Body of pancreas (tissue), 4 donors: ENCODE measurements at regions not wholly inside any gene's neighbourhood (a gene's known extent, or its start where the extent isn't known, plus 50 kb on each side); places are given as distances from the start of the nearest gene placed in this dataset.

ENCODE experiments used
- POLR2A ChIP-seq, 3 donors: fragments of 450-650 bp; IDR thresholded peaks; one replicate each; pipeline ENCODE4 v1.6.1; 2016; ENCODE audit warnings: antibody characterized with exemption in 3 of 3, mild to moderate bottlenecking in 2 of 3
- TF ChIP-seq, protein P1 (sequence below), 7 experiments: fragments of 450-650 bp in 4 of 7; fragments of 200-600 bp in 3 of 7; sonication (generic) in 3 of 7; IDR thresholded peaks; one replicate each; pipeline ENCODE4 v1.5.1; 2016 to 2019; ENCODE audit warnings: antibody characterized with exemption in 7 of 7

DNA sequence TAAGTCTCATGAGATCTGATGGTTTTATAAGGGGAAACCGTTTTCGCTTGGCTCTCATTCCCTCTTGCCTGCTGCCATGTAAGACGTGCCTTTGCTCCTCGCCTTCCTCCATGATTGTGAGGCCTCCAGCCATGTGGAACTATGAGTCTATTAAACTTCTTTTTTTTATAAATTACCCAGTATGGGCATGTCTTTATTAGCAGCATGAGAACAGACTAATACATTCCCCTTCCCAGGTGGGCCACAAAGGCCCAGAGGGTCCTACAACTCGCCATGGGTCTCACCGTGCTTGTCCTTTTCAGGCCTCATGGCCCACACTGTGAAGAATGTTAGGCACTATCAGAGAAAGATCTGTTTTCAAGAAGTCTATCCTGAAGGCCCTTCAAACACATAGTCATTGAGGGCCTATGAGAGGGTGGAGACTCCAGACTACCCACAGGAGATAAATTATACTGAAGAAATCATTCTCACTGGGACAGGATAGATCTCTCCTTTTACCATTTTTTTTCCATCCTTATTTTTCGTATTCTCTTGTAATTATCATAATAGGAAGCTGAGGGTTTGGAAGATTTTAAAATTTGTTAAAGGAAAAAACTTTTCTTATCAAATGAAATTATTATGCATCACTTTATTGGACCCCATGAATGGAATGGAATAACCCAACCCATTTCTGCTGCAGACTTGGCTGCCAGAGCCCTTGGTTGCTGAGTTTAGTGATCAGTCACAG lies 57.2 kb upstream of the EPCAM start:
- TF ChIP-seq, protein P1, sequence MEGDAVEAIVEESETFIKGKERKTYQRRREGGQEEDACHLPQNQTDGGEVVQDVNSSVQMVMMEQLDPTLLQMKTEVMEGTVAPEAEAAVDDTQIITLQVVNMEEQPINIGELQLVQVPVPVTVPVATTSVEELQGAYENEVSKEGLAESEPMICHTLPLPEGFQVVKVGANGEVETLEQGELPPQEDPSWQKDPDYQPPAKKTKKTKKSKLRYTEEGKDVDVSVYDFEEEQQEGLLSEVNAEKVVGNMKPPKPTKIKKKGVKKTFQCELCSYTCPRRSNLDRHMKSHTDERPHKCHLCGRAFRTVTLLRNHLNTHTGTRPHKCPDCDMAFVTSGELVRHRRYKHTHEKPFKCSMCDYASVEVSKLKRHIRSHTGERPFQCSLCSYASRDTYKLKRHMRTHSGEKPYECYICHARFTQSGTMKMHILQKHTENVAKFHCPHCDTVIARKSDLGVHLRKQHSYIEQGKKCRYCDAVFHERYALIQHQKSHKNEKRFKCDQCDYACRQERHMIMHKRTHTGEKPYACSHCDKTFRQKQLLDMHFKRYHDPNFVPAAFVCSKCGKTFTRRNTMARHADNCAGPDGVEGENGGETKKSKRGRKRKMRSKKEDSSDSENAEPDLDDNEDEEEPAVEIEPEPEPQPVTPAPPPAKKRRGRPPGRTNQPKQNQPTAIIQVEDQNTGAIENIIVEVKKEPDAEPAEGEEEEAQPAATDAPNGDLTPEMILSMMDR (IDR thresholded peaks at IDR 0.05), result no peak
- TF ChIP-seq POLR2A (IDR thresholded peaks at IDR 0.05), result no peak
